ENCODE measurements at regions not wholly inside any gene's neighbourhood (a gene's known extent, or its start where the extent isn't known, plus 50 kb on each side); places are given as distances from the start of the nearest gene placed in this dataset.

GRCh38 chr2:60299179-60299578 is 254.3 kb downstream of the BCL11A start:
- H3K4me3 ChIP-seq (ENCODE audit: low read depth, low read length) = no peak overlapping the region
- no peak for DNase-seq (ENCODE audit: low read depth)
- TF ChIP-seq CTCF (IDR thresholded peaks at IDR 0.05; ENCODE audit: low read depth, low read length, missing control alignments) = no peak

- DNase-seq (ENCODE audit: low read depth) = no peak
- no peak for TF ChIP-seq CTCF (IDR thresholded peaks at IDR 0.05; ENCODE audit: low read depth, low read length, missing control alignments)
- H3K4me3 ChIP-seq (ENCODE audit: low read depth, low read length) = no peak overlapping the region
These were observed 255.3 kb downstream of the BCL11A start for GRCh38 chr2:60298006-60298696.

- TF ChIP-seq CTCF (IDR thresholded peaks at IDR 0.05; ENCODE audit: low read depth, low read length, missing control alignments) = no peak
- DNase-seq (ENCODE audit: low read depth) = no peak
- H3K4me3 ChIP-seq (ENCODE audit: low read depth, low read length) = no peak overlapping the region
These were observed 256.0 kb downstream of the BCL11A start for GRCh38 chr2:60297296-60298005.

GRCh38 chr2:60296219-60296955 is 257.1 kb downstream of the BCL11A start:
- H3K4me3 ChIP-seq (ENCODE audit: low read depth, low read length) = no peak overlapping the region
- DNase-seq (ENCODE audit: low read depth) = no peak
- no peak for TF ChIP-seq CTCF (IDR thresholded peaks at IDR 0.05; ENCODE audit: low read depth, low read length, missing control alignments)

GRCh38 chr2:60295636-60295962 is 257.9 kb downstream of the BCL11A start:
- no peak overlapping the region for H3K4me3 ChIP-seq (ENCODE audit: low read depth, low read length)
- no peak for DNase-seq (ENCODE audit: low read depth)
- TF ChIP-seq CTCF (IDR thresholded peaks at IDR 0.05; ENCODE audit: low read depth, low read length, missing control alignments) = no peak

GRCh38 chr2:60294901-60295635 is 258.4 kb downstream of the BCL11A start:
- no peak for DNase-seq (ENCODE audit: low read depth)
- TF ChIP-seq CTCF (IDR thresholded peaks at IDR 0.05; ENCODE audit: low read depth, low read length, missing control alignments) = no peak
- no peak overlapping the region for H3K4me3 ChIP-seq (ENCODE audit: low read depth, low read length)
